ENCODE measurements at regions not wholly inside any gene's neighbourhood (a gene's known extent, or its start where the extent isn't known, plus 50 kb on each side); places are given as distances from the start of the nearest gene placed in this dataset.

DNA sequence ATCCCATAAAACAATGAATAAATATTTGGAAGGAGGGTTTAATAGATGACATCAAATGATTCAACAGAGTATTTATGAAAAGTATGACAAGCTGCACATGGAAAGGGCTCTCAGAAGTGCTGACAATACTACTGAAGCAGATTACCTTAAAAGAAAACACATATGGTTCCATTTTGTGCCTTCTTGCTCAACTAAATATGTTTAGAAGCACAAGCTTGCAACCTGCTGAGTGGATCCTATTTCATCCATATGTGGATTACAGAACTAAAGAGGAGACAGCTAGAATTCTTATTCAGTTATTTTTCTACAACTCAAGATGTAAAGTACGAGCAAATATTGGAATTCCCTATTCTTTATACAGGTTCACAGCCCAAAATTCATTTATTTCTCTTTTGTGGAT lies 340.6 kb downstream of the TFEC start:
- Histone ChIP-seq H2AFZ (no peak overlapping the region), H3K4me1 (ENCODE audit: insufficient read depth) (no peaks in the 10 kb centered on the region), H3K79me2 (replicated peaks; ENCODE audit: insufficient read depth) (no peaks in the 10 kb centered on the region), H3K27ac (ENCODE audit: low read depth) (no peak overlapping the region), H4K20me1 (replicated peaks; ENCODE audit: insufficient read depth) (no peaks in the 10 kb centered on the region), H3K27me3 (ENCODE audit: insufficient read depth) (no peaks in the 10 kb centered on the region), H3K4me3 (no peak overlapping the region), H3K4me2 (no peak overlapping the region), H3F3A (replicated peaks; ENCODE audit: low read depth) (no peaks in the 10 kb centered on the region), H3K9me2 (ENCODE audit: insufficient read depth) (no peaks in the 10 kb centered on the region), H3K36me3 (ENCODE audit: insufficient read depth) (no peaks in the 10 kb centered on the region)
- TF ChIP-seq CREB1 (CRISPR knock-in tag; IDR thresholded peaks at IDR 0.05; ENCODE audit: low read depth) = no peak
- no peak for TF ChIP-seq STAT1 (IDR thresholded peaks at IDR 0.05; ENCODE audit: unreplicated experiment)
- ATAC-seq (no peak), DNase-seq (ENCODE audit: low spot score) (no peak)
- Mint-ChIP-seq H3K27me3 (ENCODE audit: insufficient read depth, low read depth, poor library complexity) (no peaks in the 10 kb centered on the region), H3K4me1 (no peaks in the 10 kb centered on the region), H3K36me3 (ENCODE audit: low read depth) (no peaks in the 10 kb centered on the region), H3K4me3 (no peak overlapping the region), H3K27ac (no peak overlapping the region), H3K9me3 (no peaks in the 10 kb centered on the region)

DNA sequence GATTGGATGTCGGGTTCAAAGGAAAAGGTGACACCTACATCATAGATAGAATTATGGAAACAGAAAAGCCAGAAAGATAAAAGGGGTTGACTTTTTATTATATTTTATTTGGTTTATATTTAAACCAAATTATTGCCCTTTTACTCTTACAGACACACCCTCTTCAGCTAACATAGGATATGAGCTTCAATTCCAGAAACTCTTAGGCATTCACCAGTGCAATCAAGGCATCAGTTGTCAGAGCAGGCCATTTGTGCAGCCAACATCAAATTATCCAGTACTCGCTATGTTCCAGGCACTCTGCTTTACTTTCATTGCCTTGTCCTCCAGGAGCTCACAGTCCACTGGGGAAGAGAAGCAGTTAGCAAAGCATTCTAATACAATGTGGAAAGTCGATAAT lies 347.5 kb downstream of the TFEC start:
- no peaks in the 10 kb centered on the region for H3K27me3 ChIP-seq (ENCODE audit: insufficient read depth)
- H4K20me1 ChIP-seq (replicated peaks; ENCODE audit: insufficient read depth) = no peaks in the 10 kb centered on the region
- Mint-ChIP-seq H3K27ac (no peak overlapping the region), H3K4me1 (peaks cover 20% of the 10 kb centered on the region), H3K9me3 (no peaks in the 10 kb centered on the region), H3K4me3 (no peak overlapping the region), H3K36me3 (ENCODE audit: low read depth) (no peaks in the 10 kb centered on the region), H3K27me3 (ENCODE audit: insufficient read depth, low read depth, poor library complexity) (no peaks in the 10 kb centered on the region)
- H3K4me1 ChIP-seq (ENCODE audit: insufficient read depth) = peaks cover 11% of the 10 kb centered on the region
- H3K27ac ChIP-seq (ENCODE audit: low read depth) = no peak overlapping the region
- no peaks in the 10 kb centered on the region for H3K36me3 ChIP-seq (ENCODE audit: insufficient read depth)
- ATAC-seq (no peak), DNase-seq (ENCODE audit: low spot score) (no peak)
- H3K79me2 ChIP-seq (replicated peaks; ENCODE audit: insufficient read depth) = no peaks in the 10 kb centered on the region
- H3K4me3 ChIP-seq = no peak overlapping the region
- no peak overlapping the region for H3K4me2 ChIP-seq
- H3F3A ChIP-seq (replicated peaks; ENCODE audit: low read depth) = no peaks in the 10 kb centered on the region
- no peaks in the 10 kb centered on the region for H3K9me2 ChIP-seq (ENCODE audit: insufficient read depth)
- H2AFZ ChIP-seq = no peak overlapping the region
- TF ChIP-seq ZNF114 (CRISPR knock-in tag; IDR thresholded peaks at IDR 0.05) (no peak), EZH2 (IDR thresholded peaks at IDR 0.05; ENCODE audit: low read depth, unreplicated experiment) (no peak), JUNB (IDR thresholded peaks at IDR 0.05; ENCODE audit: unreplicated experiment) (no peak), CREB1 (CRISPR knock-in tag; IDR thresholded peaks at IDR 0.05; ENCODE audit: low read depth) (no peak), STAT1 (IDR thresholded peaks at IDR 0.05; ENCODE audit: unreplicated experiment) (no peak), ZNF331 (CRISPR knock-in tag; IDR thresholded peaks at IDR 0.05; ENCODE audit: low read depth) (no peak), NANOG (IDR thresholded peaks at IDR 0.05; ENCODE audit: borderline replicate concordance) (no peak)
- TF ChIP-seq, protein P1, sequence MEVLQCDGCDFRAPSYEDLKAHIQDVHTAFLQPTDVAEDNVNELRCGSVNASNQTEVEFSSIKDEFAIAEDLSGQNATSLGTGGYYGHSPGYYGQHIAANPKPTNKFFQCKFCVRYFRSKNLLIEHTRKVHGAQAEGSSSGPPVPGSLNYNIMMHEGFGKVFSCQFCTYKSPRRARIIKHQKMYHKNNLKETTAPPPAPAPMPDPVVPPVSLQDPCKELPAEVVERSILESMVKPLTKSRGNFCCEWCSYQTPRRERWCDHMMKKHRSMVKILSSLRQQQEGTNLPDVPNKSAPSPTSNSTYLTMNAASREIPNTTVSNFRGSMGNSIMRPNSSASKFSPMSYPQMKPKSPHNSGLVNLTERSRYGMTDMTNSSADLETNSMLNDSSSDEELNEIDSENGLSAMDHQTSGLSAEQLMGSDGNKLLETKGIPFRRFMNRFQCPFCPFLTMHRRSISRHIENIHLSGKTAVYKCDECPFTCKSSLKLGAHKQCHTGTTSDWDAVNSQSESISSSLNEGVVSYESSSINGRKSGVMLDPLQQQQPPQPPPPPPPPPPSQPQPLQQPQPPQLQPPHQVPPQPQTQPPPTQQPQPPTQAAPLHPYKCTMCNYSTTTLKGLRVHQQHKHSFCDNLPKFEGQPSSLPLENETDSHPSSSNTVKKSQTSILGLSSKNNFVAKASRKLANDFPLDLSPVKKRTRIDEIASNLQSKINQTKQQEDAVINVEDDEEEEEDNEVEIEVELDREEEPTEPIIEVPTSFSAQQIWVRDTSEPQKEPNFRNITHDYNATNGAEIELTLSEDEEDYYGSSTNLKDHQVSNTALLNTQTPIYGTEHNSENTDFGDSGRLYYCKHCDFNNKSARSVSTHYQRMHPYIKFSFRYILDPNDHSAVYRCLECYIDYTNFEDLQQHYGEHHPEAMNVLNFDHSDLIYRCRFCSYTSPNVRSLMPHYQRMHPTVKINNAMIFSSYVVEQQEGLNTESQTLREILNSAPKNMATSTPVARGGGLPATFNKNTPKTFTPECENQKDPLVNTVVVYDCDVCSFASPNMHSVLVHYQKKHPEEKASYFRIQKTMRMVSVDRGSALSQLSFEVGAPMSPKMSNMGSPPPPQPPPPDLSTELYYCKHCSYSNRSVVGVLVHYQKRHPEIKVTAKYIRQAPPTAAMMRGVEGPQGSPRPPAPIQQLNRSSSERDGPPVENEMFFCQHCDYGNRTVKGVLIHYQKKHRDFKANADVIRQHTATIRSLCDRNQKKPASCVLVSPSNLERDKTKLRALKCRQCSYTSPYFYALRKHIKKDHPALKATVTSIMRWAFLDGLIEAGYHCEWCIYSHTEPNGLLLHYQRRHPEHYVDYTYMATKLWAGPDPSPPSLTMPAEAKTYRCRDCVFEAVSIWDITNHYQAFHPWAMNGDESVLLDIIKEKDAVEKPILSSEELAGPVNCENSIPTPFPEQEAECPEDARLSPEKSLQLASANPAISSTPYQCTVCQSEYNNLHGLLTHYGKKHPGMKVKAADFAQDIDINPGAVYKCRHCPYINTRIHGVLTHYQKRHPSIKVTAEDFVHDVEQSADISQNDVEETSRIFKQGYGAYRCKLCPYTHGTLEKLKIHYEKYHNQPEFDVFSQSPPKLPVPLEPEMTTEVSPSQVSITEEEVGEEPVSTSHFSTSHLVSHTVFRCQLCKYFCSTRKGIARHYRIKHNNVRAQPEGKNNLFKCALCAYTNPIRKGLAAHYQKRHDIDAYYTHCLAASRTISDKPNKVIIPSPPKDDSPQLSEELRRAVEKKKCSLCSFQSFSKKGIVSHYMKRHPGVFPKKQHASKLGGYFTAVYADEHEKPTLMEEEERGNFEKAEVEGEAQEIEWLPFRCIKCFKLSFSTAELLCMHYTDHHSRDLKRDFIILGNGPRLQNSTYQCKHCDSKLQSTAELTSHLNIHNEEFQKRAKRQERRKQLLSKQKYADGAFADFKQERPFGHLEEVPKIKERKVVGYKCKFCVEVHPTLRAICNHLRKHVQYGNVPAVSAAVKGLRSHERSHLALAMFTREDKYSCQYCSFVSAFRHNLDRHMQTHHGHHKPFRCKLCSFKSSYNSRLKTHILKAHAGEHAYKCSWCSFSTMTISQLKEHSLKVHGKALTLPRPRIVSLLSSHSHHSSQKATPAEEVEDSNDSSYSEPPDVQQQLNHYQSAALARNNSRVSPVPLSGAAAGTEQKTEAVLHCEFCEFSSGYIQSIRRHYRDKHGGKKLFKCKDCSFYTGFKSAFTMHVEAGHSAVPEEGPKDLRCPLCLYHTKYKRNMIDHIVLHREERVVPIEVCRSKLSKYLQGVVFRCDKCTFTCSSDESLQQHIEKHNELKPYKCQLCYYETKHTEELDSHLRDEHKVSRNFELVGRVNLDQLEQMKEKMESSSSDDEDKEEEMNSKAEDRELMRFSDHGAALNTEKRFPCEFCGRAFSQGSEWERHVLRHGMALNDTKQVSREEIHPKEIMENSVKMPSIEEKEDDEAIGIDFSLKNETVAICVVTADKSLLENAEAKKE (CRISPR knock-in tag; IDR thresholded peaks at IDR 0.05) = no peak
- TF ChIP-seq, protein P2, sequence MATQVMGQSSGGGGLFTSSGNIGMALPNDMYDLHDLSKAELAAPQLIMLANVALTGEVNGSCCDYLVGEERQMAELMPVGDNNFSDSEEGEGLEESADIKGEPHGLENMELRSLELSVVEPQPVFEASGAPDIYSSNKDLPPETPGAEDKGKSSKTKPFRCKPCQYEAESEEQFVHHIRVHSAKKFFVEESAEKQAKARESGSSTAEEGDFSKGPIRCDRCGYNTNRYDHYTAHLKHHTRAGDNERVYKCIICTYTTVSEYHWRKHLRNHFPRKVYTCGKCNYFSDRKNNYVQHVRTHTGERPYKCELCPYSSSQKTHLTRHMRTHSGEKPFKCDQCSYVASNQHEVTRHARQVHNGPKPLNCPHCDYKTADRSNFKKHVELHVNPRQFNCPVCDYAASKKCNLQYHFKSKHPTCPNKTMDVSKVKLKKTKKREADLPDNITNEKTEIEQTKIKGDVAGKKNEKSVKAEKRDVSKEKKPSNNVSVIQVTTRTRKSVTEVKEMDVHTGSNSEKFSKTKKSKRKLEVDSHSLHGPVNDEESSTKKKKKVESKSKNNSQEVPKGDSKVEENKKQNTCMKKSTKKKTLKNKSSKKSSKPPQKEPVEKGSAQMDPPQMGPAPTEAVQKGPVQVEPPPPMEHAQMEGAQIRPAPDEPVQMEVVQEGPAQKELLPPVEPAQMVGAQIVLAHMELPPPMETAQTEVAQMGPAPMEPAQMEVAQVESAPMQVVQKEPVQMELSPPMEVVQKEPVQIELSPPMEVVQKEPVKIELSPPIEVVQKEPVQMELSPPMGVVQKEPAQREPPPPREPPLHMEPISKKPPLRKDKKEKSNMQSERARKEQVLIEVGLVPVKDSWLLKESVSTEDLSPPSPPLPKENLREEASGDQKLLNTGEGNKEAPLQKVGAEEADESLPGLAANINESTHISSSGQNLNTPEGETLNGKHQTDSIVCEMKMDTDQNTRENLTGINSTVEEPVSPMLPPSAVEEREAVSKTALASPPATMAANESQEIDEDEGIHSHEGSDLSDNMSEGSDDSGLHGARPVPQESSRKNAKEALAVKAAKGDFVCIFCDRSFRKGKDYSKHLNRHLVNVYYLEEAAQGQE (IDR thresholded peaks at IDR 0.05; ENCODE audit: unreplicated experiment) = no peak
- TF ChIP-seq, protein P3, sequence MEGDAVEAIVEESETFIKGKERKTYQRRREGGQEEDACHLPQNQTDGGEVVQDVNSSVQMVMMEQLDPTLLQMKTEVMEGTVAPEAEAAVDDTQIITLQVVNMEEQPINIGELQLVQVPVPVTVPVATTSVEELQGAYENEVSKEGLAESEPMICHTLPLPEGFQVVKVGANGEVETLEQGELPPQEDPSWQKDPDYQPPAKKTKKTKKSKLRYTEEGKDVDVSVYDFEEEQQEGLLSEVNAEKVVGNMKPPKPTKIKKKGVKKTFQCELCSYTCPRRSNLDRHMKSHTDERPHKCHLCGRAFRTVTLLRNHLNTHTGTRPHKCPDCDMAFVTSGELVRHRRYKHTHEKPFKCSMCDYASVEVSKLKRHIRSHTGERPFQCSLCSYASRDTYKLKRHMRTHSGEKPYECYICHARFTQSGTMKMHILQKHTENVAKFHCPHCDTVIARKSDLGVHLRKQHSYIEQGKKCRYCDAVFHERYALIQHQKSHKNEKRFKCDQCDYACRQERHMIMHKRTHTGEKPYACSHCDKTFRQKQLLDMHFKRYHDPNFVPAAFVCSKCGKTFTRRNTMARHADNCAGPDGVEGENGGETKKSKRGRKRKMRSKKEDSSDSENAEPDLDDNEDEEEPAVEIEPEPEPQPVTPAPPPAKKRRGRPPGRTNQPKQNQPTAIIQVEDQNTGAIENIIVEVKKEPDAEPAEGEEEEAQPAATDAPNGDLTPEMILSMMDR (conservative IDR thresholded peaks at IDR 0.05; ENCODE audit: low read depth in 2 of 2) = no peak
